SK-N-SH (cell line): ENCODE measurements at regions not wholly inside any gene's neighbourhood (a gene's known extent, or its start where the extent isn't known, plus 50 kb on each side); places are given as distances from the start of the nearest gene placed in this dataset.

Experiments used
- CTCF ChIA-PET: fragments of 300-600, 350-600 bp; formaldehyde crosslinking; extraction: SDS; loops from one replicate; lab custom pipeline; 2021; lab: Yijun Ruan, JAX
- POLR2A ChIA-PET: fragments of 350-600 bp; sonication (Branson Sonifier 250); formaldehyde crosslinking; extraction: SDS; loops from one replicate; lab custom pipeline; 2020; ENCODE audit warnings: antibody characterized with exemption, inconsistent platforms; lab: Yijun Ruan, JAX
- DNase-seq: peaks from one replicate; pipeline ENCODE4 v3.0.0; 2012
- H2AFZ ChIP-seq: fragments of 200-600 bp; sonication (generic); 2 replicates; pipeline ENCODE4 v1.8.1; 2016; ENCODE audit warnings: antibody characterized with exemption, mild to moderate bottlenecking, low read depth
- H3F3A ChIP-seq: fragments of 200-600 bp; sonication (generic); replicated peaks from 2 replicates; pipeline ENCODE3; 2016; ENCODE audit warnings: antibody characterized with exemption, mild to moderate bottlenecking; ENCODE audit not compliant: insufficient read depth
- H3K27ac ChIP-seq, 2 experiments: fragments of 200-500 bp in 1 of 2; fragments of 200-600 bp in 1 of 2; sonication (Bioruptor generic) in 1 of 2; sonication (generic), shearing (Covaris generic) in 1 of 2; 2 replicates each; pipeline versions ENCODE4 v1.5.1 to v1.6.1; 2014 to 2016; ENCODE audit warnings: low read depth in 2 of 2, inconsistent platforms in 1 of 2, low read length in 1 of 2, mild to moderate bottlenecking in 1 of 2, mixed read lengths in 1 of 2
- H3K27me3 ChIP-seq: fragments of 200-600 bp; sonication (generic), shearing (Covaris generic); 2 replicates; pipeline ENCODE4 v1.6.1; 2016; ENCODE audit warnings: mixed run types; ENCODE audit not compliant: insufficient read depth
- H3K36me3 ChIP-seq, 2 experiments: fragments of 200-500 bp in 1 of 2; fragments of 200-600 bp in 1 of 2; sonication (Bioruptor generic) in 1 of 2; sonication (generic) in 1 of 2; replicated peaks in 1 of 2; 2 replicates each; pipeline versions ENCODE3 to v1.5.1; 2014 to 2016; ENCODE audit warnings: low read length in 1 of 2, mild to moderate bottlenecking in 1 of 2; ENCODE audit not compliant: insufficient read depth in 2 of 2, control insufficient read depth in 1 of 2
- H3K4me1 ChIP-seq, 2 experiments: fragments of 200-500 bp in 1 of 2; fragments of 200-600 bp in 1 of 2; sonication (Bioruptor generic) in 1 of 2; sonication (generic), shearing (Covaris generic) in 1 of 2; 2 replicates each; pipeline versions ENCODE4 v1.5.1 to v1.6.1; 2014 to 2016; ENCODE audit warnings: low read depth in 1 of 2, low read length in 1 of 2, mixed run types in 1 of 2; ENCODE audit not compliant: insufficient read depth in 2 of 2, control insufficient read depth in 1 of 2
- H3K4me2 ChIP-seq: fragments of 200-600 bp; sonication (generic), shearing (Covaris generic); 2 replicates; pipeline ENCODE4 v1.6.1; 2017; ENCODE audit warnings: mixed run types
- H3K4me3 ChIP-seq, 2 experiments: fragments of 200-500 bp in 1 of 2; fragments of 200-600 bp in 1 of 2; sonication (Bioruptor generic) in 1 of 2; sonication (generic), shearing (Covaris generic) in 1 of 2; 2 replicates each; pipeline versions ENCODE4 v1.5.1 to v1.8.1; 2014 to 2016; ENCODE audit warnings: low read depth in 2 of 2, inconsistent platforms in 1 of 2, low read length in 1 of 2, mild to moderate bottlenecking in 1 of 2, mixed read lengths in 1 of 2, moderate library complexity in 1 of 2
- H3K79me2 ChIP-seq: fragments of 200-600 bp; sonication (generic); 2 replicates; pipeline ENCODE4 v1.8.1; 2017; ENCODE audit warnings: mild to moderate bottlenecking; ENCODE audit not compliant: insufficient read depth
- H3K9ac ChIP-seq: fragments of 200-600 bp; sonication (generic); 2 replicates; pipeline ENCODE4 v1.6.1; 2017; ENCODE audit warnings: mixed run types
- H3K9me2 ChIP-seq: fragments of 200-600 bp; sonication (generic); 2 replicates; pipeline ENCODE4 v1.6.1; 2017; ENCODE audit warnings: mixed run types
- H3K9me3 ChIP-seq: fragments of 200-600 bp; sonication (generic); 2 replicates; pipeline ENCODE4 v1.6.1; 2017; ENCODE audit warnings: mixed run types, mild to moderate bottlenecking, moderate library complexity
- H4K20me1 ChIP-seq: fragments of 200-600 bp; sonication (generic); 2 replicates; pipeline ENCODE4 v1.6.1; 2017; ENCODE audit warnings: mild to moderate bottlenecking, mixed run types; ENCODE audit not compliant: insufficient read depth
- EP300 ChIP-seq, 2 experiments: IDR thresholded peaks; 2 replicates each; pipeline versions ENCODE4 v1.4.0 to v1.6.1; 2012; ENCODE audit warnings: borderline replicate concordance in 1 of 2, low read depth in 1 of 2, low read length in 1 of 2
- FOSL2 ChIP-seq: IDR thresholded peaks from 2 replicates; pipeline ENCODE4 v1.4.0; 2012; ENCODE audit warnings: low read depth, mild to moderate bottlenecking, moderate library complexity, borderline replicate concordance
- FOXJ3 ChIP-seq: sonication (generic); formaldehyde crosslinking; IDR thresholded peaks from 2 replicates; pipeline ENCODE4 v1.5.1; 2020; ENCODE audit warnings: mild to moderate bottlenecking, missing genetic modification reagents
- FOXM1 ChIP-seq: IDR thresholded peaks from 2 replicates; pipeline ENCODE4 v1.4.0; 2012; ENCODE audit warnings: low read depth, mild to moderate bottlenecking
- GABPA ChIP-seq: IDR thresholded peaks from 2 replicates; pipeline ENCODE4 v1.4.0; 2012; ENCODE audit warnings: low read depth, mild to moderate bottlenecking
- MAX ChIP-seq: IDR thresholded peaks from 2 replicates; pipeline ENCODE4 v1.4.0; 2012; ENCODE audit warnings: low read depth
- MXI1 ChIP-seq: IDR thresholded peaks from 2 replicates; pipeline ENCODE4 v1.6.1; 2012; ENCODE audit warnings: mild to moderate bottlenecking, low read depth, low read length, improper control_type of control experiment
- NFIC ChIP-seq: IDR thresholded peaks from 2 replicates; pipeline ENCODE4 v1.4.0; 2012; ENCODE audit warnings: borderline replicate concordance
- NRF1 ChIP-seq: IDR thresholded peaks from 2 replicates; pipeline ENCODE4 v1.6.1; 2012; ENCODE audit warnings: low read depth, mild to moderate bottlenecking, low read length
- POLR2AphosphoS5 ChIP-seq: IDR thresholded peaks from 2 replicates; pipeline ENCODE4 v1.6.1; 2012; ENCODE audit warnings: low read depth, low read length
- RAD21 ChIP-seq: IDR thresholded peaks from 2 replicates; pipeline ENCODE4 v1.6.1; 2012; ENCODE audit warnings: mild to moderate bottlenecking, low read length
- RFX5 ChIP-seq: IDR thresholded peaks from 2 replicates; pipeline ENCODE4 v1.6.1; 2012; ENCODE audit warnings: mild to moderate bottlenecking, improper control_type of control experiment, low read length
- RXRA ChIP-seq: IDR thresholded peaks from 2 replicates; pipeline ENCODE4 v1.4.0; 2012; ENCODE audit warnings: low read depth, mild to moderate bottlenecking, borderline replicate concordance
- TAF1 ChIP-seq: IDR thresholded peaks from 2 replicates; pipeline ENCODE4 v1.6.1; 2012; ENCODE audit warnings: low read depth, mild to moderate bottlenecking, low read length, moderate library complexity, borderline replicate concordance
- TCF12 ChIP-seq: IDR thresholded peaks from 2 replicates; pipeline ENCODE4 v1.4.0; 2012
- USF2 ChIP-seq: fragments of 150-350 bp; IDR thresholded peaks from 2 replicates; pipeline ENCODE4 v1.6.1; 2017; ENCODE audit warnings: antibody characterized with exemption, low read length, low read depth, borderline replicate concordance
- YY1 ChIP-seq: IDR thresholded peaks from 2 replicates; pipeline ENCODE4 v1.4.0; 2012; ENCODE audit warnings: low read depth, mild to moderate bottlenecking
- ZBTB33 ChIP-seq: IDR thresholded peaks from 2 replicates; pipeline ENCODE4 v1.4.0; 2012; ENCODE audit warnings: low read depth, borderline replicate concordance
- WGBS: methylation state at CpG from one replicate; pipeline ENCODE4 v1.1.6; 2017; ENCODE audit warnings: low lambda C conversion rate; 5-methylcytosine and 5-hydroxymethylcytosine counted together

GRCh38 chr4:152193059-152193458, 342.8 kb downstream of the FBXW7 start:
- H3K36me3 ChIP-seq: no peaks in the 10 kb centered on the region
- no peak for DNase-seq
- no peaks in the 10 kb centered on the region for H3F3A ChIP-seq
- no peaks in the 10 kb centered on the region for H3K9me3 ChIP-seq
- no peak overlapping the region for H3K27ac ChIP-seq
- no peaks in the 10 kb centered on the region for H4K20me1 ChIP-seq
- H2AFZ ChIP-seq: no peak overlapping the region
- H3K4me3 ChIP-seq: no peak overlapping the region
- ChIA-PET CTCF (no interaction called here), POLR2A (no interaction called here)
- WGBS: 53% methylated on average over 2 of the region's 2 CpGs
- no peak overlapping the region for H3K9ac ChIP-seq
- H3K4me1 ChIP-seq: peaks cover 0 to 6% of the 10 kb centered on the region in 2 experiments; a peak in 1 of 4 replicates
- no peaks in the 10 kb centered on the region for H3K27me3 ChIP-seq
- H3K9me2 ChIP-seq: no peaks in the 10 kb centered on the region
- H3K4me2 ChIP-seq: no peak overlapping the region
- no peaks in the 10 kb centered on the region for H3K79me2 ChIP-seq
- TF ChIP-seq POLR2AphosphoS5: no peak
- no peak for TF ChIP-seq FOXJ3
- TF ChIP-seq NFIC: no peak
- TF ChIP-seq FOSL2: no peak
- no peak for TF ChIP-seq TAF1
- no peak for TF ChIP-seq TCF12
- no peak for TF ChIP-seq USF2
- TF ChIP-seq GABPA: no peak

- ChIA-PET CTCF (no interaction called here), POLR2A (no interaction called here)
- no peaks in the 10 kb centered on the region for H3F3A ChIP-seq
- H3K27me3 ChIP-seq: no peaks in the 10 kb centered on the region
- no peak overlapping the region for H2AFZ ChIP-seq
- no peak overlapping the region for H3K4me3 ChIP-seq
- no peak overlapping the region for H3K4me2 ChIP-seq
- DNase-seq: no peak
- H3K36me3 ChIP-seq: no peaks in the 10 kb centered on the region
- no peaks in the 10 kb centered on the region for H3K9me2 ChIP-seq
- H3K79me2 ChIP-seq: no peaks in the 10 kb centered on the region
- no peaks in the 10 kb centered on the region for H3K9me3 ChIP-seq
- no peak overlapping the region for H3K27ac ChIP-seq
- peaks cover 0 to 6% of the 10 kb centered on the region in 2 experiments; a peak in 1 of 4 replicates for H3K4me1 ChIP-seq
- 86% methylated on average over 7 of the region's 7 CpGs for WGBS
- no peaks in the 10 kb centered on the region for H4K20me1 ChIP-seq
- H3K9ac ChIP-seq: no peak overlapping the region
- TF ChIP-seq RXRA (no peak), RAD21 (no peak), MXI1 (no peak), POLR2AphosphoS5 (no peak), ZBTB33 (no peak), USF2 (no peak), NRF1 (no peak), TCF12 (no peak), EP300 (IDR thresholded peaks at IDR 0.05; ENCODE audit: borderline replicate concordance in 1 of 2, low read depth in 1 of 2, low read length in 1 of 2) (no peak), MAX (no peak), FOXM1 (no peak), NFIC (no peak), YY1 (no peak), RFX5 (no peak)
Measured at GRCh38 chr4:152190907-152191306, 345.0 kb downstream of the FBXW7 start.
